PC-9 (cell line): ENCODE measurements at regions not wholly inside any gene's neighbourhood (a gene's known extent, or its start where the extent isn't known, plus 50 kb on each side); places are given as distances from the start of the nearest gene placed in this dataset.
"Not testable (repeated sequence)": the region's sequence is repeated elsewhere in the genome, so short reads cannot be mapped to it uniquely, and the experiment has no call there.

Experiments
- EZH2 ChIP-seq: fragments of 200-600 bp; sonication (generic); IDR thresholded peaks from 2 replicates; pipeline ENCODE4 v1.8.0; 2017; ENCODE audit warnings: antibody characterized with exemption, low read depth
- TF ChIP-seq, protein P1 (sequence below): fragments of 200-600 bp; sonication (generic); conservative IDR thresholded peaks from 2 replicates; pipeline ENCODE4 v1.6.1; 2017; ENCODE audit warnings: mixed run types, antibody characterized with exemption, mild to moderate bottlenecking, moderate library complexity

DNA sequence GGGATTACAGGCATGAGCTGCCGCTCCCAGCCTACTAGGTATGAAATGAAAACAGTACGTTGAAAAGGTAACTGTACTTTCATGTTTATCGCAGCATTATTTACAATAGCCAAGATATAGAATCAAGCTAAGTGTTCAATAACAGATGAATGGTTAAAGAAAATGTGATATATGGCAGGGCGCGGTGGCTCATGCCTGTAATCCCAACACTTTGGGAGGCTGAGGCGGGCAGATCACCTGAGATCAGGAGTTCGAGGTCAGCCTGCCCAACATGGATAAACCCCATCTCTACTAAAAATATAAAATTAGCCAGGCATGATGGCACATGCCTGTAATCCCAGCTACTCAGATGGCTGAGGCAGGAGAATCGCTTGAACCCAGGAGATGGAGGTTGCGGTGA lies 96.3 kb upstream of the UBASH3B start:
- TF ChIP-seq, protein P1, sequence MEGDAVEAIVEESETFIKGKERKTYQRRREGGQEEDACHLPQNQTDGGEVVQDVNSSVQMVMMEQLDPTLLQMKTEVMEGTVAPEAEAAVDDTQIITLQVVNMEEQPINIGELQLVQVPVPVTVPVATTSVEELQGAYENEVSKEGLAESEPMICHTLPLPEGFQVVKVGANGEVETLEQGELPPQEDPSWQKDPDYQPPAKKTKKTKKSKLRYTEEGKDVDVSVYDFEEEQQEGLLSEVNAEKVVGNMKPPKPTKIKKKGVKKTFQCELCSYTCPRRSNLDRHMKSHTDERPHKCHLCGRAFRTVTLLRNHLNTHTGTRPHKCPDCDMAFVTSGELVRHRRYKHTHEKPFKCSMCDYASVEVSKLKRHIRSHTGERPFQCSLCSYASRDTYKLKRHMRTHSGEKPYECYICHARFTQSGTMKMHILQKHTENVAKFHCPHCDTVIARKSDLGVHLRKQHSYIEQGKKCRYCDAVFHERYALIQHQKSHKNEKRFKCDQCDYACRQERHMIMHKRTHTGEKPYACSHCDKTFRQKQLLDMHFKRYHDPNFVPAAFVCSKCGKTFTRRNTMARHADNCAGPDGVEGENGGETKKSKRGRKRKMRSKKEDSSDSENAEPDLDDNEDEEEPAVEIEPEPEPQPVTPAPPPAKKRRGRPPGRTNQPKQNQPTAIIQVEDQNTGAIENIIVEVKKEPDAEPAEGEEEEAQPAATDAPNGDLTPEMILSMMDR: not testable (repeated sequence)
- TF ChIP-seq EZH2: not testable (repeated sequence)
